ENCODE measurements at regions not wholly inside any gene's neighbourhood (a gene's known extent, or its start where the extent isn't known, plus 50 kb on each side); places are given as distances from the start of the nearest gene placed in this dataset.
"Not testable (repeated sequence)": the region's sequence is repeated elsewhere in the genome, so short reads cannot be mapped to it uniquely, and the experiment has no call there.

GRCh38 chr7:116342125-116342524, 131.8 kb downstream of the TES start:
- DNase-seq, result no peak

- DNase-seq, result no peak
These were observed 137.0 kb downstream of the TES start for GRCh38 chr7:116347151-116347832.

GRCh38 chr7:116348346-116348745, 138.0 kb downstream of the TES start:
- no peak for DNase-seq

- DNase-seq, result no peak
These were observed 141.6 kb downstream of the TES start for GRCh38 chr7:116351966-116352365.

GRCh38 chr7:116353647-116354046, 143.3 kb downstream of the TES start:
- no peak for DNase-seq

GRCh38 chr7:116354171-116354545, 143.8 kb downstream of the TES start:
- no peak for DNase-seq

GRCh38 chr7:116354546-116355423, 144.4 kb downstream of the TES start:
- no peak for DNase-seq

- no peak for DNase-seq
These were observed 144.1 kb upstream of the CAV2 start for GRCh38 chr7:116355424-116355765.

GRCh38 chr7:116356333-116356965, 143.1 kb upstream of the CAV2 start:
- DNase-seq, result no peak

- DNase-seq, result no peak
These were observed 142.6 kb upstream of the CAV2 start for GRCh38 chr7:116356979-116357378.

- DNase-seq, result no peak
These were observed 141.5 kb upstream of the CAV2 start for GRCh38 chr7:116357781-116358670.

- no peak for DNase-seq
These were observed 137.8 kb upstream of the CAV2 start for GRCh38 chr7:116361767-116362166.

GRCh38 chr7:116363637-116364432, 135.7 kb upstream of the CAV2 start:
- no peak for DNase-seq

- no peak for DNase-seq
These were observed 135.1 kb upstream of the CAV2 start for GRCh38 chr7:116364469-116364868.

- DNase-seq, result no peak
These were observed 133.7 kb upstream of the CAV2 start for GRCh38 chr7:116365797-116366196.

- no peak for DNase-seq
These were observed 132.2 kb upstream of the CAV2 start for GRCh38 chr7:116367171-116367813.

- no peak for DNase-seq
These were observed 130.6 kb upstream of the CAV2 start for GRCh38 chr7:116368965-116369364.

- DNase-seq, result not testable (repeated sequence)
These were observed 128.0 kb upstream of the CAV2 start for GRCh38 chr7:116371536-116371935.

- DNase-seq, result not testable (repeated sequence)
These were observed 126.3 kb upstream of the CAV2 start for GRCh38 chr7:116373229-116373628.

GRCh38 chr7:116377721-116378120, 121.8 kb upstream of the CAV2 start:
- DNase-seq, result no peak

- DNase-seq, result no peak
These were observed 119.5 kb upstream of the CAV2 start for GRCh38 chr7:116380025-116380424.

- no peak for DNase-seq
These were observed 117.2 kb upstream of the CAV2 start for GRCh38 chr7:116382375-116382774.

Data from NK-92 treated with Interleukin-12 subunit alpha and Interleukin-12 subunit beta, amount 100 ng/mL, for 24 hours (cell line).